A549 (cell line): ENCODE measurements at regions not wholly inside any gene's neighbourhood (a gene's known extent, or its start where the extent isn't known, plus 50 kb on each side); places are given as distances from the start of the nearest gene placed in this dataset.
A peak's percentile ranks its signal among the peaks of the same experiment; 100 is the strongest.

Source experiments
- ATAC-seq, 2 experiments: fragments of 200-7000 bp in 1 of 2; fragments of >200 bp in 1 of 2; cut with Nextera tagmentation in 1 of 2; cut with Tn5 transposase in 1 of 2; 3 replicates each; pipeline versions ENCODE4 v1.8.0 to v1.9.1; 2018 to 2020; ENCODE audit warnings: mild to moderate bottlenecking in 1 of 2, moderate library complexity in 1 of 2
- CTCF ChIA-PET: fragments of 300-600 bp; sonication (Branson Sonifier 250); formaldehyde crosslinking; extraction: SDS; loops from one replicate; lab custom pipeline; 2021; ENCODE audit warnings: antibody characterized with exemption, inconsistent platforms; lab: Yijun Ruan, JAX
- POLR2A ChIA-PET: fragments of 350-600 bp; formaldehyde crosslinking; extraction: SDS; loops from one replicate; lab custom pipeline; 2021; ENCODE audit warnings: antibody characterized with exemption, inconsistent platforms; lab: Yijun Ruan, JAX
- DNase-seq, 2 experiments: peaks; one replicate each; pipeline versions ENCODE4 v3.0.0 to v3.0.0-alpha.2; 2011 to 2016; ENCODE audit warnings: low read depth in 1 of 2, low spot score in 1 of 2
- FAIRE-seq: peaks from 2 replicates; lab custom pipeline; 2011; peaks lifted over from hg19 to GRCh38; lab: Jason Lieb, UNC
- H3K27ac ChIP-seq, 2 experiments: fragments of >200 bp; sonication (Bioruptor Twin); formaldehyde crosslinking; 3 replicates each; pipeline ENCODE4 v1.5.1; 2016 to 2017
- H3K4me1 ChIP-seq: fragments of >200 bp; sonication (Bioruptor Twin); formaldehyde crosslinking; 3 replicates; pipeline ENCODE4 v1.6.1; 2016
- H3K4me2 ChIP-seq: fragments of >200 bp; sonication (Bioruptor Twin); formaldehyde crosslinking; 3 replicates; pipeline ENCODE4 v1.6.1; 2016
- H3K4me3 ChIP-seq: fragments of >200 bp; sonication (Bioruptor Twin); formaldehyde crosslinking; 3 replicates; pipeline ENCODE4 v1.5.1; 2016
- H3K9me3 ChIP-seq: fragments of >200 bp; sonication (Bioruptor Twin); formaldehyde crosslinking; 3 replicates; pipeline ENCODE4 v1.6.1; 2016
- ATOH8 ChIP-seq: fragments of 250-450 bp; sonication (Bioruptor Pico); IDR thresholded peaks from 2 replicates; pipeline ENCODE4 v1.5.0; 2020; ENCODE audit warnings: low read depth, mild to moderate bottlenecking, moderate library complexity
- BHLHE40 ChIP-seq: IDR thresholded peaks from 2 replicates; pipeline ENCODE4 v1.6.1; 2012; ENCODE audit warnings: low read depth, low read length, inconsistent platforms
- CBX2 ChIP-seq: fragments of 200-600 bp; sonication (generic); IDR thresholded peaks from 2 replicates; pipeline ENCODE4 v1.6.1; 2016; ENCODE audit warnings: low read depth, mild to moderate bottlenecking, borderline replicate concordance
- CEBPB ChIP-seq, 2 experiments: fragments of >200 bp in 1 of 2; sonication (Bioruptor Twin) in 1 of 2; formaldehyde crosslinking in 1 of 2; IDR thresholded peaks; 2 replicates each; pipeline ENCODE4 v1.6.1; 2012 to 2016
- CHD2 ChIP-seq: fragments of 150-350 bp; IDR thresholded peaks from 2 replicates; pipeline ENCODE4 v1.6.1; 2014; ENCODE audit warnings: low read length; ENCODE audit not compliant: partially characterized antibody
- E2F6 ChIP-seq: IDR thresholded peaks from 2 replicates; pipeline ENCODE4 v1.6.1; 2012; ENCODE audit warnings: low read depth, borderline replicate concordance
- ELK1 ChIP-seq: fragments of 150-350 bp; IDR thresholded peaks from 2 replicates; pipeline ENCODE4 v1.6.1; 2014; ENCODE audit warnings: low read depth, mild to moderate bottlenecking, low read length
- EP300 ChIP-seq, 2 experiments: fragments of >200 bp; sonication (Bioruptor Twin); formaldehyde crosslinking; IDR thresholded peaks; 2 replicates in 1 of 2; 3 replicates in 1 of 2; pipeline ENCODE4 v1.6.1; 2016 to 2017
- ESRRA ChIP-seq: fragments of 150-350 bp; IDR thresholded peaks from 2 replicates; pipeline ENCODE4 v1.6.1; 2014; ENCODE audit warnings: mild to moderate bottlenecking, low read length, borderline replicate concordance
- FOXS1 ChIP-seq: fragments of 250-450 bp; sonication (Bioruptor Pico); IDR thresholded peaks from 2 replicates; pipeline ENCODE4 v1.5.0; 2020; ENCODE audit warnings: mild to moderate bottlenecking, moderate library complexity
- HEYL ChIP-seq: fragments of 250-450 bp; sonication (Bioruptor Pico); IDR thresholded peaks from 2 replicates; pipeline ENCODE4 v1.8.0; 2021; ENCODE audit warnings: mild to moderate bottlenecking, moderate library complexity
- HOXA7 ChIP-seq: fragments of 250-450 bp; sonication (Bioruptor Pico); IDR thresholded peaks from 2 replicates; pipeline ENCODE4 v1.5.0; 2020; ENCODE audit warnings: mild to moderate bottlenecking, moderate library complexity
- HOXB13 ChIP-seq: fragments of 250-450 bp; sonication (Bioruptor Pico); IDR thresholded peaks from 2 replicates; pipeline ENCODE4 v1.5.0; 2020; ENCODE audit warnings: low read depth, mild to moderate bottlenecking, moderate library complexity
- KDM1A ChIP-seq: fragments of 200-600 bp; sonication (generic); IDR thresholded peaks from 2 replicates; pipeline ENCODE4 v1.6.1; 2016; ENCODE audit warnings: low read depth, mild to moderate bottlenecking
- MAFK ChIP-seq: fragments of 450-650 bp; IDR thresholded peaks from 2 replicates; pipeline ENCODE4 v1.6.1; 2014; ENCODE audit not compliant: partially characterized antibody
- MAX ChIP-seq: IDR thresholded peaks from 2 replicates; pipeline ENCODE4 v1.6.1; 2012
- NFE2L2 ChIP-seq: fragments of 150-350 bp; conservative IDR thresholded peaks from 2 replicates; pipeline ENCODE4 v1.6.1; 2014; ENCODE audit warnings: low read length
- NPAS2 ChIP-seq: fragments of 250-450 bp; sonication (Bioruptor Pico); IDR thresholded peaks from 2 replicates; pipeline ENCODE4 v1.8.0; 2022; ENCODE audit warnings: mild to moderate bottlenecking, moderate library complexity, borderline replicate concordance
- PBX3 ChIP-seq: IDR thresholded peaks from 2 replicates; pipeline ENCODE4 v1.6.1; 2012
- RAD21 ChIP-seq, 2 experiments: fragments of >200 bp in 1 of 2; sonication (Bioruptor Twin) in 1 of 2; formaldehyde crosslinking in 1 of 2; IDR thresholded peaks in 1 of 2; conservative IDR thresholded peaks in 1 of 2; 2 replicates in 1 of 2; 3 replicates in 1 of 2; pipeline ENCODE4 v1.6.1; 2012 to 2018; ENCODE audit warnings: inconsistent platforms in 1 of 2
- RARB ChIP-seq: fragments of 250-450 bp; sonication (Bioruptor Pico); IDR thresholded peaks from 2 replicates; pipeline ENCODE4 v1.8.0; 2021; ENCODE audit warnings: mild to moderate bottlenecking, moderate library complexity
- REST ChIP-seq: fragments of 200-600 bp; sonication (generic); IDR thresholded peaks from 2 replicates; pipeline ENCODE4 v1.6.1; 2016; ENCODE audit warnings: antibody characterized with exemption, mild to moderate bottlenecking, moderate library complexity
- RNF2 ChIP-seq: fragments of 200-600 bp; sonication (generic); IDR thresholded peaks from 2 replicates; pipeline ENCODE4 v1.6.1; 2016; ENCODE audit warnings: low read depth, mild to moderate bottlenecking, antibody characterized with exemption, moderate library complexity, borderline replicate concordance
- USF2 ChIP-seq: fragments of 450-650 bp; IDR thresholded peaks from 2 replicates; pipeline ENCODE4 v1.6.1; 2014; ENCODE audit warnings: antibody characterized with exemption
- ZC3H11A ChIP-seq: fragments of 450-650 bp; IDR thresholded peaks from 2 replicates; pipeline ENCODE4 v1.6.1; 2014; ENCODE audit warnings: antibody characterized with exemption, mild to moderate bottlenecking
- ZFP36 ChIP-seq: fragments of 450-650 bp; IDR thresholded peaks from 2 replicates; pipeline ENCODE4 v1.6.1; 2014; ENCODE audit warnings: borderline replicate concordance; ENCODE audit not compliant: partially characterized antibody
- WGBS: methylation state at CpG from one replicate; pipeline ENCODE4 v1.1.6; 2017; ENCODE audit errors: missing lambda C conversion rate; 5-methylcytosine and 5-hydroxymethylcytosine counted together

GRCh38 chr2:129319422-129319717 lies 660.1 kb upstream of the RAB6C start:
- ChIA-PET POLR2A (no interaction called here), CTCF (no interaction called here)
- no peak overlapping the region for H3K27ac ChIP-seq
- no peaks in the 10 kb centered on the region for H3K9me3 ChIP-seq
- DNase-seq (no peak), ATAC-seq (peak; percentile 30 to 64; a peak in 5 of 6 replicates), FAIRE-seq (no peak)
- H3K4me1 ChIP-seq: no peaks in the 10 kb centered on the region
- peak overlapping the region; percentile 42; the same call in 2 of the 3 replicates for H3K4me2 ChIP-seq
- peak overlapping the region; percentile 27; the same call in 2 of the 3 replicates for H3K4me3 ChIP-seq
- WGBS: 38% methylated on average over 5 of the region's 7 CpGs
- no peak for TF ChIP-seq ESRRA
- no peak for TF ChIP-seq RNF2
- no peak for TF ChIP-seq CBX2
- no peak for TF ChIP-seq HEYL
- no peak for TF ChIP-seq CHD2
- TF ChIP-seq EP300 (IDR thresholded peaks at IDR 0.05): no peak
- no peak for TF ChIP-seq USF2
- TF ChIP-seq CEBPB (IDR thresholded peaks at IDR 0.05): no peak
- no peak for TF ChIP-seq E2F6
- TF ChIP-seq BHLHE40: no peak
- TF ChIP-seq ZFP36: no peak
- no peak for TF ChIP-seq RAD21 (conservative IDR thresholded peaks at IDR 0.05 in 1 of 2, IDR thresholded peaks at IDR 0.05 in 1 of 2)
- no peak for TF ChIP-seq NPAS2 (CRISPR knock-in tag)
- no peak for TF ChIP-seq MAX

- ChIA-PET CTCF (no interaction called here), POLR2A (no interaction called here)
- WGBS: 80% methylated on average over 4 of the region's 4 CpGs
- no peak for TF ChIP-seq ZC3H11A
- TF ChIP-seq HOXB13 (CRISPR knock-in tag): no peak
- TF ChIP-seq RARB (CRISPR knock-in tag): no peak
- no peak for TF ChIP-seq FOXS1
- no peak for TF ChIP-seq PBX3
- no peak for TF ChIP-seq BHLHE40
- no peak for TF ChIP-seq ATOH8 (CRISPR knock-in tag)
- Histone ChIP-seq H3K4me2 (no peak overlapping the region), H3K4me3 (no peak overlapping the region), H3K27ac (no peak overlapping the region), H3K4me1 (no peaks in the 10 kb centered on the region), H3K9me3 (no peaks in the 10 kb centered on the region)
- FAIRE-seq (no peak), ATAC-seq (no peak), DNase-seq (no peak)
Observed at GRCh38 chr2:129320288-129320687, 659.2 kb upstream of the RAB6C start.

GRCh38 chr2:129324349-129324748 lies 655.1 kb upstream of the RAB6C start:
- no peak overlapping the region for H3K4me2 ChIP-seq
- ChIA-PET POLR2A (no interaction called here), CTCF (no interaction called here)
- no peaks in the 10 kb centered on the region for H3K4me1 ChIP-seq
- 36% methylated on average over 2 of the region's 2 CpGs for WGBS
- H3K4me3 ChIP-seq: no peak overlapping the region
- H3K27ac ChIP-seq: no peak overlapping the region
- H3K9me3 ChIP-seq: no peaks in the 10 kb centered on the region
- ATAC-seq: no peak
- no peak for FAIRE-seq
- no peak for DNase-seq
- TF ChIP-seq EP300 (IDR thresholded peaks at IDR 0.05): no peak
- no peak for TF ChIP-seq KDM1A
- TF ChIP-seq NFE2L2: no peak
- no peak for TF ChIP-seq REST
- no peak for TF ChIP-seq HOXA7 (CRISPR knock-in tag)
- no peak for TF ChIP-seq MAFK
- no peak for TF ChIP-seq BHLHE40
- no peak for TF ChIP-seq USF2
- no peak for TF ChIP-seq CBX2
- no peak for TF ChIP-seq ELK1
